ENCODE measurements at regions not wholly inside any gene's neighbourhood (a gene's known extent, or its start where the extent isn't known, plus 50 kb on each side); places are given as distances from the start of the nearest gene placed in this dataset.

GRCh38 chr10:78299851-78300468 lies 266.3 kb downstream of the RPS24 start:
- Histone ChIP-seq H3K4me1 (peaks cover 0 to 14% (median 4%) of the 10 kb centered on the region in 4 donors), H3K4me3 (no peak overlapping the region), H3K36me3 (no peaks in the 10 kb centered on the region), H3K9me3 (no peaks in the 10 kb centered on the region), H3K27ac (peak overlapping the region in 2 of 3 donors; percentile 4 to 29), H3K27me3 (no peaks in the 10 kb centered on the region)
- 69% methylated on average over 9 of the region's 9 CpGs for WGBS (ENCODE audit: insufficient coverage, low coverage, low lambda C conversion rate, missing lambda C conversion rate)
- intact Hi-C loops (cut with DNase I) = no loop called here
- ATAC-seq = no peak
- peak in 1 of 3 donors; percentile 46 for DNase-seq
- no peak for TF ChIP-seq CTCF (IDR thresholded peaks at IDR 0.05)
- TF ChIP-seq POLR2A (IDR thresholded peaks at IDR 0.05) = no peak

GRCh38 chr10:78300526-78300925 lies 266.9 kb downstream of the RPS24 start:
- Histone ChIP-seq H3K4me3 (no peak overlapping the region), H3K9me3 (no peaks in the 10 kb centered on the region), H3K27ac (no peak overlapping the region), H3K4me1 (peaks cover 0 to 14% (median 4%) of the 10 kb centered on the region in 4 donors), H3K36me3 (no peaks in the 10 kb centered on the region), H3K27me3 (no peaks in the 10 kb centered on the region)
- ATAC-seq = no peak
- intact Hi-C loops (cut with DNase I) = no loop called here
- peak in 1 of 3 donors; percentile 19 for DNase-seq
- no peak for TF ChIP-seq CTCF (IDR thresholded peaks at IDR 0.05)
- WGBS (ENCODE audit: insufficient coverage, low coverage, low lambda C conversion rate, missing lambda C conversion rate) = 100% methylated on average over 1 of the region's 2 CpGs

- DNase-seq (peak in 1 of 3 donors; percentile 33), ATAC-seq (no peak)
- H3K36me3 ChIP-seq = no peaks in the 10 kb centered on the region
- no peaks in the 10 kb centered on the region for H3K9me3 ChIP-seq
- TF ChIP-seq POLR2A (IDR thresholded peaks at IDR 0.05) (no peak), CTCF (IDR thresholded peaks at IDR 0.05) (no peak)
- no peak overlapping the region for H3K4me3 ChIP-seq
- peaks cover 0 to 14% (median 4%) of the 10 kb centered on the region in 4 donors for H3K4me1 ChIP-seq
- H3K27me3 ChIP-seq = no peaks in the 10 kb centered on the region
- intact Hi-C loops (cut with DNase I) = no loop called here
- WGBS (ENCODE audit: insufficient coverage, low coverage, low lambda C conversion rate, missing lambda C conversion rate) = 82% methylated on average over 3 of the region's 10 CpGs
- no peak overlapping the region for H3K27ac ChIP-seq
Observed at GRCh38 chr10:78301481-78301880, 267.8 kb downstream of the RPS24 start.

GRCh38 chr10:78301891-78302738 lies 268.5 kb downstream of the RPS24 start:
- H3K9me3 ChIP-seq = no peaks in the 10 kb centered on the region
- H3K27me3 ChIP-seq = no peaks in the 10 kb centered on the region
- peaks cover 0 to 14% (median 4%) of the 10 kb centered on the region in 4 donors for H3K4me1 ChIP-seq
- DNase-seq = peak in 1 of 3 donors; percentile 38
- 85% methylated on average over 5 of the region's 11 CpGs for WGBS (ENCODE audit: insufficient coverage, low coverage, low lambda C conversion rate, missing lambda C conversion rate)
- H3K4me3 ChIP-seq = peak overlapping the region in 2 of 3 donors; percentile 54 to 55
- peak overlapping the region in 2 of 3 donors; percentile 75 to 86 for H3K27ac ChIP-seq
- TF ChIP-seq POLR2A (IDR thresholded peaks at IDR 0.05) (no peak), CTCF (IDR thresholded peaks at IDR 0.05) (peak in 1 of 4 donors; percentile 29)
- no peaks in the 10 kb centered on the region for H3K36me3 ChIP-seq
- intact Hi-C loops (cut with DNase I) = no loop called here
- ATAC-seq = no peak

All from right lobe of liver (tissue), 6 donors.